HG03139 (cell line): ENCODE measurements at regions not wholly inside any gene's neighbourhood (a gene's known extent, or its start where the extent isn't known, plus 50 kb on each side); places are given as distances from the start of the nearest gene placed in this dataset.
A peak's percentile ranks its signal among the peaks of the same experiment; 100 is the strongest.
"Not testable (repeated sequence)": the region's sequence is repeated elsewhere in the genome, so short reads cannot be mapped to it uniquely, and the experiment has no call there.

ENCODE experiments used
- ATAC-seq: cut with Tn5 transposase; IDR thresholded peaks from one replicate; pipeline ENCODE4 v1.9.1; 2021; ENCODE audit not compliant: unreplicated experiment

- no peak for ATAC-seq
Measured at GRCh38 chrX:120718969-120719368, 89.1 kb upstream of the C1GALT1C1 start.

GRCh38 chrX:120702337-120702736, 72.5 kb upstream of the C1GALT1C1 start:
- not testable (repeated sequence) for ATAC-seq

GRCh38 chrX:120697053-120697452, 67.2 kb upstream of the C1GALT1C1 start:
- ATAC-seq, result peak; percentile 47

- ATAC-seq, result no peak
Measured at GRCh38 chrX:120692319-120692718, 62.5 kb upstream of the C1GALT1C1 start.

- no peak for ATAC-seq
Measured at GRCh38 chrX:120690941-120691340, 61.1 kb upstream of the C1GALT1C1 start.

- no peak for ATAC-seq
Measured at GRCh38 chrX:120690344-120690743, 60.5 kb upstream of the C1GALT1C1 start.

- ATAC-seq, result no peak
Measured at GRCh38 chrX:120680090-120680489, 50.2 kb upstream of the C1GALT1C1 start.
